ENCODE measurements at regions not wholly inside any gene's neighbourhood (a gene's known extent, or its start where the extent isn't known, plus 50 kb on each side); places are given as distances from the start of the nearest gene placed in this dataset.

- no peaks in the 10 kb centered on the region for H3K27me3 Mint-ChIP-seq
- H3K4me3 ChIP-seq (ENCODE audit: low read length), result no peak overlapping the region
- H3K36me3 Mint-ChIP-seq (ENCODE audit: low read depth), result no peaks in the 10 kb centered on the region
- intact Hi-C loops (cut with DNase I, micrococcal nuclease), result no loop called here
- ChIA-PET POLR2A (no interaction called here), CTCF (no interaction called here)
- no peaks in the 10 kb centered on the region for H3K4me1 Mint-ChIP-seq (ENCODE audit: low read depth)
- no peaks in the 10 kb centered on the region for H3K9me3 ChIP-seq (ENCODE audit: control insufficient read depth in 1 of 2, insufficient read depth in 1 of 2, low read length in 2 of 2)
- H3K27me3 ChIP-seq (ENCODE audit: control insufficient read depth in 1 of 2, insufficient read depth in 2 of 2, low read length in 2 of 2), result no peaks in the 10 kb centered on the region
- no peak for ATAC-seq (ENCODE audit: poor library complexity)
- H3K27ac ChIP-seq (ENCODE audit: low read depth in 1 of 2, low read length in 2 of 2), result no peak overlapping the region
- DNase-seq, result no peak
- no peaks in the 10 kb centered on the region for H3K9me3 Mint-ChIP-seq
- no peak for TF ChIP-seq CTCF (IDR thresholded peaks at IDR 0.05)
- H3K4me1 ChIP-seq (ENCODE audit: insufficient read depth, low read length), result no peaks in the 10 kb centered on the region
- H3K36me3 ChIP-seq (ENCODE audit: insufficient read depth, low read length), result no peaks in the 10 kb centered on the region
- no peak overlapping the region for H3K4me3 Mint-ChIP-seq
- no peak overlapping the region for H3K27ac Mint-ChIP-seq
These were observed 98.6 kb upstream of the ATXN3L start for GRCh38 chrX:13418126-13419097.

GRCh38 chrX:13415509-13415908 is 95.7 kb upstream of the ATXN3L start:
- Histone ChIP-seq H3K4me3 (ENCODE audit: low read length) (no peak overlapping the region), H3K36me3 (ENCODE audit: insufficient read depth, low read length) (no peaks in the 10 kb centered on the region), H3K9me3 (ENCODE audit: control insufficient read depth in 1 of 2, insufficient read depth in 1 of 2, low read length in 2 of 2) (no peaks in the 10 kb centered on the region), H3K27ac (ENCODE audit: low read depth in 1 of 2, low read length in 2 of 2) (no peak overlapping the region), H3K4me1 (ENCODE audit: insufficient read depth, low read length) (no peaks in the 10 kb centered on the region), H3K27me3 (ENCODE audit: control insufficient read depth in 1 of 2, insufficient read depth in 2 of 2, low read length in 2 of 2) (no peaks in the 10 kb centered on the region)
- Mint-ChIP-seq H3K27me3 (no peaks in the 10 kb centered on the region), H3K4me1 (ENCODE audit: low read depth) (no peaks in the 10 kb centered on the region), H3K4me3 (no peak overlapping the region), H3K36me3 (ENCODE audit: low read depth) (no peaks in the 10 kb centered on the region), H3K9me3 (no peaks in the 10 kb centered on the region), H3K27ac (no peak overlapping the region)
- CTCF ChIA-PET, result no interaction called here
- POLR2A ChIA-PET, result no interaction called here
- intact Hi-C loops (cut with DNase I, micrococcal nuclease), result no loop called here
- no peak for DNase-seq
- ATAC-seq (ENCODE audit: poor library complexity), result no peak
- no peak for TF ChIP-seq CTCF (IDR thresholded peaks at IDR 0.05)

- ATAC-seq (ENCODE audit: poor library complexity) (no peak), DNase-seq (no peak)
- no peaks in the 10 kb centered on the region for H3K27me3 ChIP-seq (ENCODE audit: control insufficient read depth in 1 of 2, insufficient read depth in 2 of 2, low read length in 2 of 2)
- H3K4me3 ChIP-seq (ENCODE audit: low read length), result no peak overlapping the region
- TF ChIP-seq CTCF (IDR thresholded peaks at IDR 0.05), result no peak
- H3K9me3 ChIP-seq (ENCODE audit: control insufficient read depth in 1 of 2, insufficient read depth in 1 of 2, low read length in 2 of 2), result no peaks in the 10 kb centered on the region
- no peak overlapping the region for H3K4me3 Mint-ChIP-seq
- H3K9me3 Mint-ChIP-seq, result no peaks in the 10 kb centered on the region
- POLR2A ChIA-PET, result no interaction called here
- no peaks in the 10 kb centered on the region for H3K4me1 ChIP-seq (ENCODE audit: insufficient read depth, low read length)
- no peak overlapping the region for H3K27ac ChIP-seq (ENCODE audit: low read depth in 1 of 2, low read length in 2 of 2)
- no peaks in the 10 kb centered on the region for H3K36me3 Mint-ChIP-seq (ENCODE audit: low read depth)
- intact Hi-C loops (cut with DNase I, micrococcal nuclease), result no loop called here
- H3K27me3 Mint-ChIP-seq, result no peaks in the 10 kb centered on the region
- H3K36me3 ChIP-seq (ENCODE audit: insufficient read depth, low read length), result no peaks in the 10 kb centered on the region
- CTCF ChIA-PET, result no interaction called here
- H3K4me1 Mint-ChIP-seq (ENCODE audit: low read depth), result no peaks in the 10 kb centered on the region
- H3K27ac Mint-ChIP-seq, result no peak overlapping the region
These were observed 94.3 kb upstream of the ATXN3L start for GRCh38 chrX:13414006-13414647.
